A673 (cell line): ENCODE measurements at regions not wholly inside any gene's neighbourhood (a gene's known extent, or its start where the extent isn't known, plus 50 kb on each side); places are given as distances from the start of the nearest gene placed in this dataset.

Experiments used
- CTCF ChIP-seq: fragments of 300-800, 200-600 bp; sonication (generic); conservative IDR thresholded peaks from 2 replicates; pipeline ENCODE4 v1.5.1; 2017; ENCODE audit warnings: low read depth, mild to moderate bottlenecking, antibody characterized with exemption, low read length, moderate library complexity, mixed read lengths
- EZH2 ChIP-seq: fragments of 200-600 bp; sonication (generic); IDR thresholded peaks from 2 replicates; pipeline ENCODE4 v1.6.1; 2017; ENCODE audit warnings: borderline replicate concordance, low read depth, mild to moderate bottlenecking, mixed read lengths, antibody characterized with exemption, low read length; ENCODE audit not compliant: poor library complexity, severe bottlenecking

- TF ChIP-seq CTCF = no peak
- TF ChIP-seq EZH2 = no peak
These were observed 184.8 kb upstream of the RND3 start for GRCh38 chr2:150672311-150672710.
